ENCODE measurements at regions not wholly inside any gene's neighbourhood (a gene's known extent, or its start where the extent isn't known, plus 50 kb on each side); places are given as distances from the start of the nearest gene placed in this dataset.
"Not testable (repeated sequence)": the region's sequence is repeated elsewhere in the genome, so short reads cannot be mapped to it uniquely, and the experiment has no call there.

GRCh38 chr12:24533716-24534352, 415.1 kb downstream of the BCAT1 start:
- H3K9me3 ChIP-seq (ENCODE audit: control insufficient read depth in 1 of 2, low read length in 2 of 2), result no peaks in the 10 kb centered on the region
- no peaks in the 10 kb centered on the region for H3K27me3 ChIP-seq (ENCODE audit: low read depth, low read length)
- no peak overlapping the region for H3K4me3 ChIP-seq (ENCODE audit: low read depth in 1 of 2, low read length in 2 of 2)
- no peaks in the 10 kb centered on the region for H3K36me3 ChIP-seq (ENCODE audit: control insufficient read depth in 1 of 2, insufficient read depth in 2 of 2, low read length in 2 of 2)
- no peak overlapping the region for H3K27ac ChIP-seq (ENCODE audit: low read length)
- H3K4me1 ChIP-seq (ENCODE audit: control insufficient read depth in 1 of 2, insufficient read depth in 2 of 2, low read length in 2 of 2), result peaks cover 3 to 23% of the 10 kb centered on the region in 2 donors

- no peaks in the 10 kb centered on the region for H3K27me3 ChIP-seq (ENCODE audit: low read depth, low read length)
- no peak overlapping the region for H3K27ac ChIP-seq (ENCODE audit: low read length)
- no peaks in the 10 kb centered on the region for H3K9me3 ChIP-seq (ENCODE audit: control insufficient read depth in 1 of 2, low read length in 2 of 2)
- no peak overlapping the region for H3K4me3 ChIP-seq (ENCODE audit: low read depth in 1 of 2, low read length in 2 of 2)
- no peaks in the 10 kb centered on the region for H3K36me3 ChIP-seq (ENCODE audit: control insufficient read depth in 1 of 2, insufficient read depth in 2 of 2, low read length in 2 of 2)
- peaks cover 0 to 10% of the 10 kb centered on the region in 2 donors for H3K4me1 ChIP-seq (ENCODE audit: control insufficient read depth in 1 of 2, insufficient read depth in 2 of 2, low read length in 2 of 2)
Measured at GRCh38 chr12:24530689-24531088, 418.2 kb downstream of the BCAT1 start.

- Histone ChIP-seq H3K9me3 (ENCODE audit: control insufficient read depth in 1 of 2, low read length in 2 of 2) (no peaks in the 10 kb centered on the region), H3K4me3 (ENCODE audit: low read depth in 1 of 2, low read length in 2 of 2) (no peak overlapping the region), H3K36me3 (ENCODE audit: control insufficient read depth in 1 of 2, insufficient read depth in 2 of 2, low read length in 2 of 2) (no peaks in the 10 kb centered on the region), H3K4me1 (ENCODE audit: control insufficient read depth in 1 of 2, insufficient read depth in 2 of 2, low read length in 2 of 2) (no peaks in the 10 kb centered on the region), H3K27ac (ENCODE audit: low read length) (no peak overlapping the region), H3K27me3 (ENCODE audit: low read depth, low read length) (no peaks in the 10 kb centered on the region)
Measured at GRCh38 chr12:24527102-24527501, 421.8 kb downstream of the BCAT1 start.

GRCh38 chr12:24522736-24523135, 426.2 kb downstream of the BCAT1 start:
- H3K9me3 ChIP-seq (ENCODE audit: control insufficient read depth in 1 of 2, low read length in 2 of 2), result peaks cover 9% of the 10 kb centered on the region in 2 donors
- H3K4me1 ChIP-seq (ENCODE audit: control insufficient read depth in 1 of 2, insufficient read depth in 2 of 2, low read length in 2 of 2), result no peaks in the 10 kb centered on the region
- no peak overlapping the region for H3K4me3 ChIP-seq (ENCODE audit: low read depth in 1 of 2, low read length in 2 of 2)
- H3K27ac ChIP-seq (ENCODE audit: low read length), result no peak overlapping the region
- H3K27me3 ChIP-seq (ENCODE audit: low read depth, low read length), result no peaks in the 10 kb centered on the region
- H3K36me3 ChIP-seq (ENCODE audit: control insufficient read depth in 1 of 2, insufficient read depth in 2 of 2, low read length in 2 of 2), result no peaks in the 10 kb centered on the region

- H3K36me3 ChIP-seq (ENCODE audit: control insufficient read depth in 1 of 2, insufficient read depth in 2 of 2, low read length in 2 of 2), result no peaks in the 10 kb centered on the region
- H3K9me3 ChIP-seq (ENCODE audit: control insufficient read depth in 1 of 2, low read length in 2 of 2), result peaks cover 9% of the 10 kb centered on the region in 2 donors
- H3K4me1 ChIP-seq (ENCODE audit: control insufficient read depth in 1 of 2, insufficient read depth in 2 of 2, low read length in 2 of 2), result no peaks in the 10 kb centered on the region
- no peak overlapping the region for H3K4me3 ChIP-seq (ENCODE audit: low read depth in 1 of 2, low read length in 2 of 2)
- H3K27me3 ChIP-seq (ENCODE audit: low read depth, low read length), result no peaks in the 10 kb centered on the region
- H3K27ac ChIP-seq (ENCODE audit: low read length), result no peak overlapping the region
Measured at GRCh38 chr12:24519759-24520158, 429.1 kb downstream of the BCAT1 start.

- H3K9me3 ChIP-seq (ENCODE audit: control insufficient read depth in 1 of 2, low read length in 2 of 2), result peaks cover 9% of the 10 kb centered on the region in 2 donors
- H3K27me3 ChIP-seq (ENCODE audit: low read depth, low read length), result no peaks in the 10 kb centered on the region
- H3K4me3 ChIP-seq (ENCODE audit: low read depth in 1 of 2, low read length in 2 of 2), result no peak overlapping the region
- H3K36me3 ChIP-seq (ENCODE audit: control insufficient read depth in 1 of 2, insufficient read depth in 2 of 2, low read length in 2 of 2), result no peaks in the 10 kb centered on the region
- no peaks in the 10 kb centered on the region for H3K4me1 ChIP-seq (ENCODE audit: control insufficient read depth in 1 of 2, insufficient read depth in 2 of 2, low read length in 2 of 2)
- no peak overlapping the region for H3K27ac ChIP-seq (ENCODE audit: low read length)
Measured at GRCh38 chr12:24517000-24517399, 431.9 kb downstream of the BCAT1 start.

- no peak overlapping the region for H3K4me3 ChIP-seq (ENCODE audit: low read depth in 1 of 2, low read length in 2 of 2)
- no peaks in the 10 kb centered on the region for H3K36me3 ChIP-seq (ENCODE audit: control insufficient read depth in 1 of 2, insufficient read depth in 2 of 2, low read length in 2 of 2)
- no peaks in the 10 kb centered on the region for H3K9me3 ChIP-seq (ENCODE audit: control insufficient read depth in 1 of 2, low read length in 2 of 2)
- H3K27me3 ChIP-seq (ENCODE audit: low read depth, low read length), result no peaks in the 10 kb centered on the region
- no peaks in the 10 kb centered on the region for H3K4me1 ChIP-seq (ENCODE audit: control insufficient read depth in 1 of 2, insufficient read depth in 2 of 2, low read length in 2 of 2)
- no peak overlapping the region for H3K27ac ChIP-seq (ENCODE audit: low read length)
Measured at GRCh38 chr12:24510581-24511125, 438.2 kb downstream of the BCAT1 start.

- H3K36me3 ChIP-seq (ENCODE audit: control insufficient read depth in 1 of 2, insufficient read depth in 2 of 2, low read length in 2 of 2), result no peaks in the 10 kb centered on the region
- no peaks in the 10 kb centered on the region for H3K4me1 ChIP-seq (ENCODE audit: control insufficient read depth in 1 of 2, insufficient read depth in 2 of 2, low read length in 2 of 2)
- H3K27me3 ChIP-seq (ENCODE audit: low read depth, low read length), result no peaks in the 10 kb centered on the region
- no peak overlapping the region for H3K4me3 ChIP-seq (ENCODE audit: low read depth in 1 of 2, low read length in 2 of 2)
- H3K9me3 ChIP-seq (ENCODE audit: control insufficient read depth in 1 of 2, low read length in 2 of 2), result no peaks in the 10 kb centered on the region
- H3K27ac ChIP-seq (ENCODE audit: low read length), result no peak overlapping the region
Measured at GRCh38 chr12:24507827-24508226, 441.1 kb downstream of the BCAT1 start.

- Histone ChIP-seq H3K36me3 (ENCODE audit: control insufficient read depth in 1 of 2, insufficient read depth in 2 of 2, low read length in 2 of 2) (no peaks in the 10 kb centered on the region), H3K4me3 (ENCODE audit: low read depth in 1 of 2, low read length in 2 of 2) (no peak overlapping the region), H3K4me1 (ENCODE audit: control insufficient read depth in 1 of 2, insufficient read depth in 2 of 2, low read length in 2 of 2) (no peaks in the 10 kb centered on the region), H3K9me3 (ENCODE audit: control insufficient read depth in 1 of 2, low read length in 2 of 2) (no peaks in the 10 kb centered on the region), H3K27ac (ENCODE audit: low read length) (no peak overlapping the region), H3K27me3 (ENCODE audit: low read depth, low read length) (no peaks in the 10 kb centered on the region)
Measured at GRCh38 chr12:24505366-24506015, 443.4 kb downstream of the BCAT1 start.

- not testable (repeated sequence) for H3K36me3 ChIP-seq (ENCODE audit: control insufficient read depth in 1 of 2, insufficient read depth in 2 of 2, low read length in 2 of 2); H3K4me3 ChIP-seq (ENCODE audit: low read depth in 1 of 2, low read length in 2 of 2); H3K27me3 ChIP-seq (ENCODE audit: low read depth, low read length); H3K4me1 ChIP-seq (ENCODE audit: control insufficient read depth in 1 of 2, insufficient read depth in 2 of 2, low read length in 2 of 2); H3K9me3 ChIP-seq (ENCODE audit: control insufficient read depth in 1 of 2, low read length in 2 of 2); H3K27ac ChIP-seq (ENCODE audit: low read length)
Measured at GRCh38 chr12:24503477-24503876, 445.4 kb downstream of the BCAT1 start.

GRCh38 chr12:24500831-24501230, 448.1 kb downstream of the BCAT1 start:
- Histone ChIP-seq H3K4me3 (ENCODE audit: low read depth in 1 of 2, low read length in 2 of 2) (peak overlapping the region in 1 of 2 donors; percentile 1), H3K27me3 (ENCODE audit: low read depth, low read length) (no peaks in the 10 kb centered on the region), H3K36me3 (ENCODE audit: control insufficient read depth in 1 of 2, insufficient read depth in 2 of 2, low read length in 2 of 2) (no peaks in the 10 kb centered on the region), H3K9me3 (ENCODE audit: control insufficient read depth in 1 of 2, low read length in 2 of 2) (no peaks in the 10 kb centered on the region), H3K27ac (ENCODE audit: low read length) (no peak overlapping the region), H3K4me1 (ENCODE audit: control insufficient read depth in 1 of 2, insufficient read depth in 2 of 2, low read length in 2 of 2) (peaks cover 0 to 12% of the 10 kb centered on the region in 2 donors)
